H1 (cell line): ENCODE measurements at regions not wholly inside any gene's neighbourhood (a gene's known extent, or its start where the extent isn't known, plus 50 kb on each side); places are given as distances from the start of the nearest gene placed in this dataset.

Experiments used
- CTCF ChIA-PET: fragments of 300-600 bp; sonication (Branson Sonifier 250); formaldehyde crosslinking; loops from one replicate; lab custom pipeline; 2021; ENCODE audit not compliant: partially characterized antibody; lab: Charles Lee
- POLR2A ChIA-PET: fragments of 300-600 bp; sonication (Branson Sonifier 250); formaldehyde crosslinking; loops from one replicate; lab custom pipeline; 2021; ENCODE audit warnings: inconsistent platforms; ENCODE audit not compliant: partially characterized antibody; lab: Charles Lee
- DNase-seq, 2 experiments: peaks; one replicate each; pipeline versions ENCODE4 v3.0.0 to v3.0.0-alpha.2; 2010 to 2022; ENCODE audit warnings: low spot score in 2 of 2, low read depth in 1 of 2, mixed read lengths in 1 of 2
- FAIRE-seq: peaks from 2 replicates; lab custom pipeline; 2011; peaks lifted over from hg19 to GRCh38; lab: Jason Lieb, UNC
- H2AFZ ChIP-seq: 2 replicates; pipeline ENCODE4 v1.8.1; 2012; ENCODE audit warnings: low read length, inconsistent platforms
- H2AK5ac ChIP-seq: 2 replicates; pipeline ENCODE4 v1.6.1; 2013; ENCODE audit warnings: low read depth, low read length
- H2BK120ac ChIP-seq: replicated peaks from 2 replicates; pipeline ENCODE3; 2013; ENCODE audit warnings: low read depth, low read length, inconsistent platforms
- H2BK12ac ChIP-seq: 2 replicates; pipeline ENCODE4 v1.6.1; 2013; ENCODE audit warnings: low read depth, low read length
- H2BK15ac ChIP-seq: 2 replicates; pipeline ENCODE4 v1.6.1; 2013; ENCODE audit warnings: low read length
- H2BK20ac ChIP-seq: 2 replicates; pipeline ENCODE4 v1.6.1; 2013; ENCODE audit warnings: low read length
- H2BK5ac ChIP-seq: 2 replicates; pipeline ENCODE4 v1.6.1; 2013; ENCODE audit warnings: low read depth, low read length
- H3K14ac ChIP-seq: 2 replicates; pipeline ENCODE4 v1.6.1; 2013; ENCODE audit warnings: inconsistent platforms; ENCODE audit not compliant: insufficient read length
- H3K18ac ChIP-seq: 2 replicates; pipeline ENCODE4 v1.6.1; 2013; ENCODE audit warnings: low read length; ENCODE audit errors: extremely low read depth
- H3K23ac ChIP-seq: 2 replicates; pipeline ENCODE4 v1.6.1; 2013; ENCODE audit warnings: inconsistent platforms; ENCODE audit not compliant: insufficient read length
- H3K23me2 ChIP-seq: 2 replicates; pipeline ENCODE4 v1.6.1; 2013; ENCODE audit warnings: low read depth, low read length
- H3K27ac ChIP-seq: 2 replicates; pipeline ENCODE4 v1.6.1; 2011; ENCODE audit warnings: low read depth, low read length, inconsistent platforms
- H3K27me3 ChIP-seq, 4 experiments: replicated peaks in 1 of 4; 1 replicate in 1 of 4; 2 replicates in 3 of 4; pipeline versions ENCODE4 v1.6.1 to v1.8.1; 2011 to 2013; ENCODE audit warnings: low read length in 3 of 4, mild to moderate bottlenecking in 3 of 4, inconsistent platforms in 2 of 4, mixed read lengths in 2 of 4, moderate library complexity in 1 of 4; ENCODE audit not compliant: control insufficient read depth in 3 of 4, insufficient read depth in 3 of 4; ENCODE audit errors: extremely low read depth in 1 of 4
- H3K36me3 ChIP-seq, 4 experiments: 2 replicates each; pipeline versions ENCODE4 v1.6.1 to v1.8.1; 2011 to 2013; ENCODE audit warnings: mild to moderate bottlenecking in 4 of 4, low read length in 3 of 4, moderate library complexity in 2 of 4, control low read depth in 1 of 4, inconsistent platforms in 1 of 4; ENCODE audit not compliant: insufficient read depth in 4 of 4, control insufficient read depth in 2 of 4
- H3K4ac ChIP-seq: replicated peaks from 2 replicates; pipeline ENCODE3; 2013; ENCODE audit warnings: low read length, low read depth, mixed read lengths, inconsistent platforms; ENCODE audit not compliant: insufficient read length
- H3K4me1 ChIP-seq, 4 experiments: replicated peaks in 1 of 4; 1 replicate in 1 of 4; 2 replicates in 3 of 4; pipeline versions ENCODE4 v1.6.1 to v1.8.1; 2011 to 2013; ENCODE audit warnings: low read length in 3 of 4, inconsistent platforms in 2 of 4, mixed read lengths in 1 of 4; ENCODE audit not compliant: insufficient read depth in 4 of 4, control insufficient read depth in 3 of 4
- H3K4me2 ChIP-seq, 2 experiments: 2 replicates each; pipeline versions ENCODE4 v1.6.1 to v1.8.1; 2011 to 2013; ENCODE audit warnings: low read depth in 2 of 2, low read length in 2 of 2, control low read depth in 1 of 2, inconsistent platforms in 1 of 2, mild to moderate bottlenecking in 1 of 2; ENCODE audit not compliant: insufficient read depth in 1 of 2
- H3K4me3 ChIP-seq, 4 experiments: fragments of 200-600, 300-600 bp in 1 of 4; sonication (generic), shearing (Covaris generic), sonication (Bioruptor Twin) in 1 of 4; 2 replicates each; pipeline versions ENCODE4 v1.5.1 to v1.8.1; 2011 to 2016; ENCODE audit warnings: low read length in 4 of 4, low read depth in 3 of 4, control low read depth in 2 of 4, inconsistent platforms in 2 of 4, mild to moderate bottlenecking in 2 of 4, mixed read lengths in 1 of 4, moderate library complexity in 1 of 4; ENCODE audit not compliant: insufficient read depth in 2 of 4; ENCODE audit errors: extremely low read depth in 1 of 4
- H3K56ac ChIP-seq: replicated peaks from 2 replicates; pipeline ENCODE3; 2013; ENCODE audit warnings: low read depth, mild to moderate bottlenecking, mixed read lengths, low read length, inconsistent platforms; ENCODE audit not compliant: insufficient read length
- H3K79me1 ChIP-seq: 2 replicates; pipeline ENCODE4 v1.6.1; 2013; ENCODE audit warnings: low read depth, low read length, control low read depth
- H3K79me2 ChIP-seq, 2 experiments: 2 replicates each; pipeline versions ENCODE4 v1.6.1 to v1.8.1; 2012 to 2013; ENCODE audit warnings: low read length in 2 of 2, mild to moderate bottlenecking in 2 of 2, inconsistent platforms in 1 of 2; ENCODE audit not compliant: insufficient read depth in 2 of 2, control insufficient read depth in 1 of 2
- H3K9ac ChIP-seq, 4 experiments: replicated peaks in 1 of 4; 1 replicate in 1 of 4; 2 replicates in 3 of 4; pipeline versions ENCODE4 v1.6.1 to v1.8.1; 2011 to 2013; ENCODE audit warnings: low read depth in 3 of 4, low read length in 3 of 4, control low read depth in 2 of 4, mild to moderate bottlenecking in 2 of 4, moderate library complexity in 2 of 4, inconsistent platforms in 1 of 4; ENCODE audit errors: extremely low read depth in 1 of 4
- H3K9me3 ChIP-seq, 2 experiments: 2 replicates each; pipeline versions ENCODE4 v1.6.1 to v1.8.1; 2012 to 2013; ENCODE audit warnings: mild to moderate bottlenecking in 2 of 2, moderate library complexity in 2 of 2, control low read depth in 1 of 2, inconsistent platforms in 1 of 2, low read depth in 1 of 2, low read length in 1 of 2, mixed read lengths in 1 of 2; ENCODE audit not compliant: insufficient read depth in 2 of 2
- H4K20me1 ChIP-seq, 2 experiments: replicated peaks in 1 of 2; 2 replicates each; pipeline versions ENCODE3 to v1.8.1; 2011 to 2013; ENCODE audit warnings: inconsistent platforms in 2 of 2, low read length in 2 of 2, mild to moderate bottlenecking in 1 of 2; ENCODE audit not compliant: insufficient read depth in 2 of 2, control insufficient read depth in 1 of 2
- H4K5ac ChIP-seq: 2 replicates; pipeline ENCODE4 v1.6.1; 2013; ENCODE audit warnings: low read length, low read depth, mixed read lengths, inconsistent platforms; ENCODE audit not compliant: insufficient read length
- H4K8ac ChIP-seq: 2 replicates; pipeline ENCODE4 v1.8.0; 2013; ENCODE audit warnings: mild to moderate bottlenecking, moderate library complexity, low read length, inconsistent platforms; ENCODE audit not compliant: insufficient read depth; ENCODE audit errors: extremely low read depth
- H4K91ac ChIP-seq: replicated peaks from 2 replicates; pipeline ENCODE3; 2013; ENCODE audit warnings: low read length, mixed read lengths, inconsistent platforms; ENCODE audit not compliant: insufficient read length
- CBX5 ChIP-seq: fragments of 300-800, 300-1000 bp; sonication (generic); IDR thresholded peaks from 2 replicates; pipeline ENCODE4 v1.7.1; 2016; ENCODE audit warnings: antibody characterized with exemption, low read length, low read depth
- CBX8 ChIP-seq: fragments of 300-800, 300-1000 bp; sonication (generic); IDR thresholded peaks from 2 replicates; pipeline ENCODE4 v1.7.1; 2016; ENCODE audit warnings: low read depth, low read length, borderline replicate concordance
- CHD2 ChIP-seq: IDR thresholded peaks from 2 replicates; pipeline ENCODE4 v1.6.1; 2012; ENCODE audit warnings: low read length, improper control_type of control experiment
- EP300 ChIP-seq, 2 experiments: IDR thresholded peaks; 1 replicate in 1 of 2; 2 replicates in 1 of 2; pipeline ENCODE4 v1.6.1; 2011 to 2012; ENCODE audit warnings: low read depth in 2 of 2, low read length in 2 of 2, mild to moderate bottlenecking in 2 of 2, borderline replicate concordance in 1 of 2, inconsistent platforms in 1 of 2, moderate library complexity in 1 of 2
- PHF8 ChIP-seq: fragments of 200-600 bp; sonication (generic); conservative IDR thresholded peaks from 2 replicates; pipeline ENCODE4 v1.7.1; 2012; ENCODE audit warnings: low read depth, mild to moderate bottlenecking, inconsistent platforms, low read length, moderate library complexity
- POU5F1 ChIP-seq: IDR thresholded peaks from 2 replicates; pipeline ENCODE4 v1.6.1; 2011; ENCODE audit warnings: low read depth, mild to moderate bottlenecking, low read length, moderate library complexity
- SIN3A ChIP-seq, 2 experiments: IDR thresholded peaks in 1 of 2; conservative IDR thresholded peaks in 1 of 2; 2 replicates each; pipeline ENCODE4 v1.6.1; 2011 to 2012; ENCODE audit warnings: low read length in 2 of 2, improper control_type of control experiment in 1 of 2, low read depth in 1 of 2, mild to moderate bottlenecking in 1 of 2
- SIX5 ChIP-seq: IDR thresholded peaks from 2 replicates; pipeline ENCODE4 v1.6.1; 2011; ENCODE audit warnings: mild to moderate bottlenecking, low read depth, low read length
- SP1 ChIP-seq: IDR thresholded peaks from 2 replicates; pipeline ENCODE4 v1.6.1; 2011; ENCODE audit warnings: low read depth, low read length
- TBP ChIP-seq: IDR thresholded peaks from 2 replicates; pipeline ENCODE4 v1.6.1; 2011; ENCODE audit warnings: low read depth, low read length, improper control_type of control experiment
- TEAD4 ChIP-seq: IDR thresholded peaks from 2 replicates; pipeline ENCODE4 v1.6.1; 2012; ENCODE audit warnings: low read depth, low read length, inconsistent platforms, mixed read lengths
- WGBS, 2 experiments: shearing (Covaris generic) in 1 of 2; methylation state at CpG; one replicate each; pipeline versions ENCODE4 v1.1.6 to v1.1.7; 2013 to 2015; ENCODE audit warnings: low lambda C conversion rate in 2 of 2, mixed read lengths in 2 of 2, inconsistent platforms in 1 of 2, low coverage in 1 of 2, missing lambda C conversion rate in 1 of 2; ENCODE audit not compliant: insufficient replicate concordance in 2 of 2, insufficient coverage in 1 of 2, insufficient read length in 1 of 2; ENCODE audit errors: extremely low coverage in 1 of 2, missing lambda C conversion rate in 1 of 2; 5-methylcytosine and 5-hydroxymethylcytosine counted together
- TF ChIP-seq, protein P1 (sequence below): IDR thresholded peaks from 2 replicates; pipeline ENCODE4 v1.6.1; 2011; ENCODE audit warnings: low read length, improper control_type of control experiment
- TF ChIP-seq, protein P2 (sequence below): IDR thresholded peaks from 2 replicates; pipeline ENCODE4 v1.6.1; 2012; ENCODE audit warnings: inconsistent platforms

DNA sequence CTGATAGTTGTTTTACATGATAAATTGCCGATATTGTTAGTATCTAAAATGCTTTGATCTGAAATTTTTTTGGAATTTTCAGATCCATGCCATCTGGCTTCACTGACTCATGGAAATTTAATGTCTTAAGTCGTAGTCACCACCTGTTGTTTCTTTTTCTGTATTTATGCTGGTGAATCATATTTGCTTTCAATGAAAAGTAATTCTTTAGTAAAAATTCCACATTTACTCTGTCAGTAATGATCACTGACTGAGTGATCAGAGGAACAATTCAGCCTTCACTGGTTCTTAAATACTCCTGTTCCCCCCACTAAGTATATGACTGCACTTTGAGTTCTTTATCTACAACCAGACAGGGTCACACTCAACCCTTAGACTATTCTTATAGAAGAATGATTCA is 185.6 kb upstream of the NRIP1 start:
- no peaks in the 10 kb centered on the region for H3K23me2 ChIP-seq
- FAIRE-seq (no peak), DNase-seq (no peak)
- no peaks in the 10 kb centered on the region for H3K9me3 ChIP-seq
- WGBS, 2 experiments = 88% methylated on average over 2 of the region's 2 CpGs; no CpG with 5 or more reads in 1 of the 2 experiments
- H4K20me1 ChIP-seq = no peaks in the 10 kb centered on the region
- H3K18ac ChIP-seq = no peak overlapping the region
- no peaks in the 10 kb centered on the region for H3K4me1 ChIP-seq
- H3K56ac ChIP-seq = no peak overlapping the region
- no peak overlapping the region for H3K14ac ChIP-seq
- H3K27me3 ChIP-seq = no peaks in the 10 kb centered on the region; a peak in 1 of 7 replicates
- no peak overlapping the region for H3K23ac ChIP-seq
- ChIA-PET POLR2A (no interaction called here), CTCF (interaction anchor here (0.8 kb wide), 1 partner anchor 13 kb away, joined by 3 read pairs; no protein-coding TSS in a partner anchor)
- H3K4me2 ChIP-seq = no peak overlapping the region
- no peak overlapping the region for H2AK5ac ChIP-seq
- H2BK120ac ChIP-seq = no peak overlapping the region
- no peak overlapping the region for H2BK12ac ChIP-seq
- no peak overlapping the region for H2BK5ac ChIP-seq
- H3K27ac ChIP-seq = no peak overlapping the region
- no peaks in the 10 kb centered on the region for H3K36me3 ChIP-seq
- H4K5ac ChIP-seq = no peak overlapping the region
- H4K91ac ChIP-seq = no peak overlapping the region
- H3K9ac ChIP-seq = no peak overlapping the region
- no peak overlapping the region for H2BK15ac ChIP-seq
- no peak overlapping the region for H3K4ac ChIP-seq
- H3K79me2 ChIP-seq = no peaks in the 10 kb centered on the region
- no peak overlapping the region for H3K4me3 ChIP-seq
- no peak overlapping the region for H2BK20ac ChIP-seq
- H3K79me1 ChIP-seq = no peaks in the 10 kb centered on the region
- no peak overlapping the region for H2AFZ ChIP-seq
- no peak overlapping the region for H4K8ac ChIP-seq
- TF ChIP-seq EP300 (IDR thresholded peaks at IDR 0.05; ENCODE audit: borderline replicate concordance in 1 of 2, low read depth in 2 of 2, low read length in 2 of 2) = no peak
- TF ChIP-seq, protein P1, sequence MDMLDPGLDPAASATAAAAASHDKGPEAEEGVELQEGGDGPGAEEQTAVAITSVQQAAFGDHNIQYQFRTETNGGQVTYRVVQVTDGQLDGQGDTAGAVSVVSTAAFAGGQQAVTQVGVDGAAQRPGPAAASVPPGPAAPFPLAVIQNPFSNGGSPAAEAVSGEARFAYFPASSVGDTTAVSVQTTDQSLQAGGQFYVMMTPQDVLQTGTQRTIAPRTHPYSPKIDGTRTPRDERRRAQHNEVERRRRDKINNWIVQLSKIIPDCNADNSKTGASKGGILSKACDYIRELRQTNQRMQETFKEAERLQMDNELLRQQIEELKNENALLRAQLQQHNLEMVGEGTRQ = no peak
- TF ChIP-seq CHD2 = no peak
- TF ChIP-seq CBX5 = no peak
- TF ChIP-seq SIN3A (conservative IDR thresholded peaks at IDR 0.05 in 1 of 2, IDR thresholded peaks at IDR 0.05 in 1 of 2; ENCODE audit: low read depth in 1 of 2, low read length in 2 of 2) = no peak
- TF ChIP-seq SP1 = no peak
- TF ChIP-seq CBX8 = no peak
- no peak for TF ChIP-seq TEAD4
- no peak for TF ChIP-seq SIX5
- no peak for TF ChIP-seq TBP
- TF ChIP-seq, protein P2, sequence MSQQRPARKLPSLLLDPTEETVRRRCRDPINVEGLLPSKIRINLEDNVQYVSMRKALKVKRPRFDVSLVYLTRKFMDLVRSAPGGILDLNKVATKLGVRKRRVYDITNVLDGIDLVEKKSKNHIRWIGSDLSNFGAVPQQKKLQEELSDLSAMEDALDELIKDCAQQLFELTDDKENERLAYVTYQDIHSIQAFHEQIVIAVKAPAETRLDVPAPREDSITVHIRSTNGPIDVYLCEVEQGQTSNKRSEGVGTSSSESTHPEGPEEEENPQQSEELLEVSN = no peak
- no peak for TF ChIP-seq PHF8
- no peak for TF ChIP-seq POU5F1
